ENCODE measurements at regions not wholly inside any gene's neighbourhood (a gene's known extent, or its start where the extent isn't known, plus 50 kb on each side); places are given as distances from the start of the nearest gene placed in this dataset.

GRCh38 chr3:72150634-72151412 is 365.9 kb upstream of the PROK2 start:
- TF ChIP-seq POLR2A (IDR thresholded peaks at IDR 0.05; ENCODE audit: low read depth, low read length) = no peak
- no peak for TF ChIP-seq POLR2AphosphoS5 (IDR thresholded peaks at IDR 0.05; ENCODE audit: low read depth, low read length)
- no peak for TF ChIP-seq SPI1 (IDR thresholded peaks at IDR 0.05; ENCODE audit: low read depth, low read length)
- no peak for TF ChIP-seq TAF1 (IDR thresholded peaks at IDR 0.05; ENCODE audit: low read depth, low read length)
- no peak for TF ChIP-seq PAX5 (IDR thresholded peaks at IDR 0.05; ENCODE audit: insufficient read depth, low read length, severe bottlenecking)

Data from GM12891 (cell line).